ENCODE measurements at regions not wholly inside any gene's neighbourhood (a gene's known extent, or its start where the extent isn't known, plus 50 kb on each side); places are given as distances from the start of the nearest gene placed in this dataset.

DNA sequence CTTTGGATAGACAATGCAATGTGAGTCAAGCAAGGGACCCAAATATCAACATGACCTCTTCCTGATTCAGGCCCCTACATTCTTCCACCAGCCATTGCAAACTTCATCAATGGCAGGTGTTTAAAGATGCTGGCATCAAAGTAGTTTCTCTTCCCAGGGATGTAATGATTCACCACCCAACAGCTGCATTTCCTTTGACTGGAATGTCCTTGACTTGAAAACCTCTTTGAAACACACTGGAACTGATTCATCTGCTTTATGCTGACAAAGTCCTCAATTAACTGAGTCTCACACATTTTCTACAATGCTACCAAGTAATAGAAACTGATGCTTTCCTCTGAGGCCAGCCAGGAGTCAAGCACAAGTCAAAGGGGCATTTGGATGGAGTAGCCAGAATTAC is 385.5 kb downstream of the GBE1 start:
- H3K27ac ChIP-seq = no peak overlapping the region
- TF ChIP-seq, protein P1, sequence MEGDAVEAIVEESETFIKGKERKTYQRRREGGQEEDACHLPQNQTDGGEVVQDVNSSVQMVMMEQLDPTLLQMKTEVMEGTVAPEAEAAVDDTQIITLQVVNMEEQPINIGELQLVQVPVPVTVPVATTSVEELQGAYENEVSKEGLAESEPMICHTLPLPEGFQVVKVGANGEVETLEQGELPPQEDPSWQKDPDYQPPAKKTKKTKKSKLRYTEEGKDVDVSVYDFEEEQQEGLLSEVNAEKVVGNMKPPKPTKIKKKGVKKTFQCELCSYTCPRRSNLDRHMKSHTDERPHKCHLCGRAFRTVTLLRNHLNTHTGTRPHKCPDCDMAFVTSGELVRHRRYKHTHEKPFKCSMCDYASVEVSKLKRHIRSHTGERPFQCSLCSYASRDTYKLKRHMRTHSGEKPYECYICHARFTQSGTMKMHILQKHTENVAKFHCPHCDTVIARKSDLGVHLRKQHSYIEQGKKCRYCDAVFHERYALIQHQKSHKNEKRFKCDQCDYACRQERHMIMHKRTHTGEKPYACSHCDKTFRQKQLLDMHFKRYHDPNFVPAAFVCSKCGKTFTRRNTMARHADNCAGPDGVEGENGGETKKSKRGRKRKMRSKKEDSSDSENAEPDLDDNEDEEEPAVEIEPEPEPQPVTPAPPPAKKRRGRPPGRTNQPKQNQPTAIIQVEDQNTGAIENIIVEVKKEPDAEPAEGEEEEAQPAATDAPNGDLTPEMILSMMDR (conservative IDR thresholded peaks at IDR 0.05) = no peak

DNA sequence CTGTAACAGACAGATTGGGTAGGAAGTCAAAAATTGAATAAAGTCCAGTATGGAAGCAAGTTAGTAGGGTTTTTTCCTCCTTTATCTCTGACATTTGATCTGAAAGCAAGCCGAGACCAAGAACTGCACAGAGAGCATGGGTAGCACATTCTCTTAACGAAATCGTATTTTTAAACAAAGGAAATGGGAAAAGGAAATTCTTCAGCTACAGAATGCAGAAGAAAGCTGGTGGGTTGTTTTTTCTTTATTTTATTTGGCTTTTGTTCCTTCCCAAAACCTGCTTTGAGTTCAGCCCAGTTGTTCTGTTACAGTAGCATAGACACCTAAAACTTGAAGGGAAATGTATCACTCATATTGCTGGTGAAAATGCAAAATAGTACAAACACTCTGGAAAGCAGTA is 397.0 kb downstream of the GBE1 start:
- TF ChIP-seq, protein P1 (conservative IDR thresholded peaks at IDR 0.05) = no peak
- no peak overlapping the region for H3K27ac ChIP-seq

- no peak overlapping the region for H3K27ac ChIP-seq
- TF ChIP-seq, protein P1 (conservative IDR thresholded peaks at IDR 0.05) = no peak
These were observed 397.6 kb downstream of the GBE1 start for GRCh38 chr3:81363816-81364215.

DNA sequence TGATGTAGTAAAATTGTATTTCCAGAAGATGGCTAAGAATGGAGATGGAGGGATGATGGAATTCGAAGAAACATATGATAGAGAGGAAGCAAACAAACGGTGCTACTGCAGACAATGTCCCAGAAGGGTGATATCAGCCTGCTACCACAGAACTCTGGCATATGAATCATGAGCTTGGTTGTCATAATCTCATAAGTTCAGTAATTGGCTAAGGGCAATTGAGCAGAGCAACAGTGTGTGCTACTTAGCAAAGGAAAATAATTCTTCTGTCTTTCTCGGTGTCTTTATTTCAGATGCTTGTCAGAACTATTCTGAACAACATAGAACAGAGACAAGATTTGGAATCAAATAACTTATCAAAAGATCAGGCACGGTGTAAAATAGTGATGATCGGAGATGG is 407.3 kb downstream of the GBE1 start:
- TF ChIP-seq, protein P1 (conservative IDR thresholded peaks at IDR 0.05) = no peak
- no peak overlapping the region for H3K27ac ChIP-seq

GRCh38 chr3:81352867-81353266 is 408.6 kb downstream of the GBE1 start:
- TF ChIP-seq, protein P1 (conservative IDR thresholded peaks at IDR 0.05) = peak; percentile 76
- H3K27ac ChIP-seq = no peak overlapping the region

- H3K27ac ChIP-seq = no peak overlapping the region
- TF ChIP-seq, protein P1 (conservative IDR thresholded peaks at IDR 0.05) = no peak
These were observed 411.6 kb downstream of the GBE1 start for GRCh38 chr3:81349816-81350340.

- TF ChIP-seq, protein P1 (conservative IDR thresholded peaks at IDR 0.05) = peak; percentile 90
- no peak overlapping the region for H3K27ac ChIP-seq
These were observed 422.2 kb downstream of the GBE1 start for GRCh38 chr3:81339040-81339845.
